Mesothelial cell of epicardium (in vitro differentiated cells): ENCODE measurements at regions not wholly inside any gene's neighbourhood (a gene's known extent, or its start where the extent isn't known, plus 50 kb on each side); places are given as distances from the start of the nearest gene placed in this dataset.

Experiments
- DNase-seq, 2 experiments: peaks; one replicate each; pipeline ENCODE4 v3.0.0; 2021; ENCODE audit warnings: low spot score in 2 of 2; ENCODE audit not compliant: unreplicated experiment in 2 of 2
- H3K27ac Mint-ChIP-seq: 2 replicates; pipeline ENCODE4 v1.8.0; 2021; ENCODE audit warnings: mixed read lengths
- H3K27me3 Mint-ChIP-seq: 2 replicates; pipeline ENCODE4 v1.8.0; 2021; ENCODE audit warnings: low read depth, mixed read lengths
- H3K36me3 Mint-ChIP-seq: 2 replicates; pipeline ENCODE4 v1.8.0; 2021; ENCODE audit warnings: mixed read lengths
- H3K4me1 Mint-ChIP-seq: 2 replicates; pipeline ENCODE4 v1.8.0; 2021; ENCODE audit warnings: mixed read lengths
- H3K4me3 Mint-ChIP-seq: 2 replicates; pipeline ENCODE4 v1.8.0; 2021; ENCODE audit warnings: mild to moderate bottlenecking, moderate library complexity, mixed read lengths
- H3K9me3 Mint-ChIP-seq: 2 replicates; pipeline ENCODE4 v1.8.0; 2021; ENCODE audit warnings: mixed read lengths
- CTCF ChIP-seq: fragments of 200-600 bp; sonication (generic); IDR thresholded peaks from one replicate; pipeline ENCODE4 v1.5.0; 2021; ENCODE audit warnings: antibody characterized with exemption; ENCODE audit not compliant: unreplicated experiment

- H3K27me3 Mint-ChIP-seq = peaks cover 61% of the 10 kb centered on the region
- no peaks in the 10 kb centered on the region for H3K9me3 Mint-ChIP-seq
- no peak for TF ChIP-seq CTCF
- H3K27ac Mint-ChIP-seq = no peak overlapping the region
- no peaks in the 10 kb centered on the region for H3K4me1 Mint-ChIP-seq
- no peak for DNase-seq
- no peak overlapping the region for H3K4me3 Mint-ChIP-seq
- H3K36me3 Mint-ChIP-seq = no peaks in the 10 kb centered on the region
Observed at GRCh38 chr10:128804411-128804810, 662.6 kb upstream of the MGMT start.

- peaks cover 49% of the 10 kb centered on the region for H3K27me3 Mint-ChIP-seq
- H3K4me1 Mint-ChIP-seq = no peaks in the 10 kb centered on the region
- no peaks in the 10 kb centered on the region for H3K36me3 Mint-ChIP-seq
- H3K9me3 Mint-ChIP-seq = no peaks in the 10 kb centered on the region
- H3K4me3 Mint-ChIP-seq = no peak overlapping the region
- no peak for DNase-seq
- H3K27ac Mint-ChIP-seq = no peak overlapping the region
- TF ChIP-seq CTCF = no peak
Observed at GRCh38 chr10:128808921-128809440, 658.1 kb upstream of the MGMT start.

GRCh38 chr10:128811511-128811910, 655.5 kb upstream of the MGMT start:
- TF ChIP-seq CTCF = no peak
- Mint-ChIP-seq H3K9me3 (no peaks in the 10 kb centered on the region), H3K4me1 (no peaks in the 10 kb centered on the region), H3K4me3 (no peak overlapping the region), H3K27me3 (peaks cover 46% of the 10 kb centered on the region), H3K27ac (no peak overlapping the region), H3K36me3 (no peaks in the 10 kb centered on the region)
- no peak for DNase-seq

- Mint-ChIP-seq H3K9me3 (no peaks in the 10 kb centered on the region), H3K36me3 (no peaks in the 10 kb centered on the region)
- DNase-seq = no peak
Observed at GRCh38 chr10:128812000-128812399, 655.0 kb upstream of the MGMT start.

GRCh38 chr10:128813574-128813973, 653.5 kb upstream of the MGMT start:
- TF ChIP-seq CTCF = no peak
- Mint-ChIP-seq H3K4me1 (no peaks in the 10 kb centered on the region), H3K9me3 (no peaks in the 10 kb centered on the region), H3K27ac (no peak overlapping the region), H3K4me3 (no peak overlapping the region), H3K27me3 (peaks cover 40% of the 10 kb centered on the region), H3K36me3 (no peaks in the 10 kb centered on the region)
- DNase-seq = no peak

More at GRCh38 chr10:128812000-128812399, 655.0 kb upstream of the MGMT start:
- TF ChIP-seq CTCF = no peak
- no peak overlapping the region for H3K4me3 Mint-ChIP-seq
- H3K4me1 Mint-ChIP-seq = no peaks in the 10 kb centered on the region
- H3K27me3 Mint-ChIP-seq = peaks cover 46% of the 10 kb centered on the region
- no peak overlapping the region for H3K27ac Mint-ChIP-seq

- no peaks in the 10 kb centered on the region for H3K4me1 Mint-ChIP-seq
- H3K36me3 Mint-ChIP-seq = no peaks in the 10 kb centered on the region
- H3K27me3 Mint-ChIP-seq = peaks cover 36% of the 10 kb centered on the region
- no peaks in the 10 kb centered on the region for H3K9me3 Mint-ChIP-seq
- H3K27ac Mint-ChIP-seq = no peak overlapping the region
- no peak overlapping the region for H3K4me3 Mint-ChIP-seq
- no peak for DNase-seq
- no peak for TF ChIP-seq CTCF
Observed at GRCh38 chr10:128814024-128814423, 653.0 kb upstream of the MGMT start.
